ENCODE measurements at regions not wholly inside any gene's neighbourhood (a gene's known extent, or its start where the extent isn't known, plus 50 kb on each side); places are given as distances from the start of the nearest gene placed in this dataset.
"Not testable (repeated sequence)": the region's sequence is repeated elsewhere in the genome, so short reads cannot be mapped to it uniquely, and the experiment has no call there.

DNA sequence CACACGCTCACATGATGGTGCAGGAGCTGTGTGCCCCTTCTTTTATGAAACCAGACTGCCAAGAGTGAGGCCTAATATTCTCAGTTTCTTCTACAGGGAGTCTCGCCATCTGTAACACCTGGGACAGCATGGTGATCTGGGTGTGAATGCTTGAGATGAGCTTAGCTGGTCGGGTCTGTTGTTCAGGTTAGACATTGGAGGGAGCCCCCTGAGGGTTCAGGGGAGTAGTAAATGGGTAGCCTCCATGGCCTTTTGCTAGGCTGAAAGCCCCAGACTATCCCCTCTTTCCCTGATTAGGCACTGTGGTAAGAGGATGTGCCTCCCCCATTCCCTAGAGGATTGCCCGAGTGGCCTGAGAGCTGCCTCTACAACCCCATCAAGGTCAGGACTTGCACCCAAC lies 1916.1 kb downstream of the PCDH9 start:
- Histone ChIP-seq H3K27ac (no peak overlapping the region), H3K27me3 (no peaks in the 10 kb centered on the region), H3K4me1 (no peaks in the 10 kb centered on the region), H3K4me3 (no peak overlapping the region), H3K36me3 (no peaks in the 10 kb centered on the region), H3K9me3 (peaks cover 8% of the 10 kb centered on the region)
- WGBS, result 98% methylated on average over 4 of the region's 4 CpGs
- no peak for TF ChIP-seq POLR2AphosphoS5 (IDR thresholded peaks at IDR 0.05)
- TF ChIP-seq EP300 (IDR thresholded peaks at IDR 0.05), result no peak
- no peak for TF ChIP-seq POLR2A (IDR thresholded peaks at IDR 0.05)
- TF ChIP-seq, protein P1, sequence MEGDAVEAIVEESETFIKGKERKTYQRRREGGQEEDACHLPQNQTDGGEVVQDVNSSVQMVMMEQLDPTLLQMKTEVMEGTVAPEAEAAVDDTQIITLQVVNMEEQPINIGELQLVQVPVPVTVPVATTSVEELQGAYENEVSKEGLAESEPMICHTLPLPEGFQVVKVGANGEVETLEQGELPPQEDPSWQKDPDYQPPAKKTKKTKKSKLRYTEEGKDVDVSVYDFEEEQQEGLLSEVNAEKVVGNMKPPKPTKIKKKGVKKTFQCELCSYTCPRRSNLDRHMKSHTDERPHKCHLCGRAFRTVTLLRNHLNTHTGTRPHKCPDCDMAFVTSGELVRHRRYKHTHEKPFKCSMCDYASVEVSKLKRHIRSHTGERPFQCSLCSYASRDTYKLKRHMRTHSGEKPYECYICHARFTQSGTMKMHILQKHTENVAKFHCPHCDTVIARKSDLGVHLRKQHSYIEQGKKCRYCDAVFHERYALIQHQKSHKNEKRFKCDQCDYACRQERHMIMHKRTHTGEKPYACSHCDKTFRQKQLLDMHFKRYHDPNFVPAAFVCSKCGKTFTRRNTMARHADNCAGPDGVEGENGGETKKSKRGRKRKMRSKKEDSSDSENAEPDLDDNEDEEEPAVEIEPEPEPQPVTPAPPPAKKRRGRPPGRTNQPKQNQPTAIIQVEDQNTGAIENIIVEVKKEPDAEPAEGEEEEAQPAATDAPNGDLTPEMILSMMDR (IDR thresholded peaks at IDR 0.05), result no peak
- no peak for DNase-seq (ENCODE audit: low spot score in 2 of 2)

DNA sequence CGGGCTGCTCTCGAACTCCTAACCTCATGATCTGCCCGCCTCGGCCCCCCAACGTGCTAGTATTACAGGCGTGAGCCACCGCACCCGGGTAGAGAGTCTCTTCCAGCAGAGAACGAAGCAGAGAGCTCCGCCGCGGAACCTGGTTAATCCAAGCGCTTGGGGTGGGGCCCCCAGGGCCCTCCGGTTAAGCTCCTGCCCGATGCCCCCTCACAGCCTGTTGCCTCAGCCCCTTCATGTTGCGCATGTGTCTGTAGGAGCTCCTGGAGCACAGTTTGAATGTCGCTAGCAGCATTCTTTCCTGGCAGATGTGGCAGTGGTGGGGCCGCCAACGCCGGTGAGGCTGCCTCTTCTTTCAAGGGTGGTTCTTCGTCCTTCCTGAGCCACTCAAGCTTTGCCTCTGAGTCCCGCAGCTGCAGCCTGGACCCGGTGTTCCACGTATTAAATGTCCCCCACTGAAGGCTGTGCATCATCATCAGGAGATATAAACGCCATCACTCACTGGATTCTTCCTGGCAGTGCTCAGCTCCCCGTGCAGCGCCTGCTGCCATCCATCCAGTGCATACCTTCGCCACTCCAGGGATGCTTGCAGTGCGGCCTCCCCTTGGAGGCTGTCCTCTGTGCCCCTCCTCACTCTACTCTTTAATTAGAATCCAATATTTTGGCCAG lies 1919.3 kb downstream of the PCDH9 start:
- no peak overlapping the region for H3K4me3 ChIP-seq
- WGBS, result 93% methylated on average over 29 of the region's 29 CpGs
- no peaks in the 10 kb centered on the region for H3K36me3 ChIP-seq
- no peaks in the 10 kb centered on the region for H3K4me1 ChIP-seq
- H3K27me3 ChIP-seq, result no peaks in the 10 kb centered on the region
- DNase-seq (ENCODE audit: low spot score in 2 of 2), result no peak
- H3K27ac ChIP-seq, result no peak overlapping the region
- peaks cover 8% of the 10 kb centered on the region for H3K9me3 ChIP-seq
- no peak for TF ChIP-seq POLR2AphosphoS5 (IDR thresholded peaks at IDR 0.05)
- TF ChIP-seq POLR2A (IDR thresholded peaks at IDR 0.05), result no peak
- TF ChIP-seq, protein P1 (IDR thresholded peaks at IDR 0.05), result no peak
- no peak for TF ChIP-seq EP300 (IDR thresholded peaks at IDR 0.05)

DNA sequence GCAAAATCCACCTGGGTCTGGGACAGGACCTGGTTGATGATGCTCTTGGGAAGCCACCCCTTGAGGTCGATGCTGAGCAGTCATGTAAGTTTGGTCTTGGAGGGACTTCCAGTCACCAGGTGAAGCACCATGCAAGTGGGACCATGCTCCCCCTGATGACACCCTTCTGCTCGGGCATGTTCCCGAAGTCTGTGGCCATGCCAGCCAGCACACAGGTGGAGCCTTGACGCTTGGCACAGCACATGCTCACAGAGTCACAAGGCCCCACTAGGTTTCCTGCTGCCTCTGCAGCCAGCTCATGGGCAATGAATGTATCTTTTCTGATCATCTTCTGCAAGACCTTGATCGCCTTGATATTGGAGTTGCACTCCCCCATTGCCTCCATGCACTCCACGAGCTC lies 1920.2 kb downstream of the PCDH9 start:
- 92% methylated on average over 3 of the region's 6 CpGs for WGBS
- no peak for DNase-seq (ENCODE audit: low spot score in 2 of 2)

DNA sequence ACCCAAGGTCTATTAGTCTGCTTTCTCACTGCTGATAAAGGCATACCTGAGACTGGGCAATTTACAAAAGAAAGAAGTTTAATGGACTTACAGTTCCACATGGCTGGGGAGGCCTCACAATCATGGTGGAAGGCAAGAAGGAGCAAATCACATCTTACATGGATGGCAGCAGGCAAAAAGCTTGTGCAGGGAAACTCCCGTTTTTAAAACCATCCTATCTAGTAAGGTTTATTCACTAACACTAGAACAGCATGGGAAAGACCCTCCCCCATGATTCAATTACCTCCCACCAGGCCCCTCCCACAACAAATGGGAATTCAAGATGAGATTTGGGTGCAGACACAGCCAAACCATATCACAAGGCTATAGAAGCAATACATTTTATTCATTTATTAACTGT lies 1921.4 kb downstream of the PCDH9 start:
- H3K9me3 ChIP-seq; H3K4me1 ChIP-seq; H3K27me3 ChIP-seq; H3K4me3 ChIP-seq; DNase-seq (ENCODE audit: low spot score in 2 of 2); H3K27ac ChIP-seq; H3K36me3 ChIP-seq: not testable (repeated sequence)
- WGBS, result 96% methylated on average over 1 of the region's 1 CpG

More for the DNA sequence above, 1920.2 kb downstream of the PCDH9 start:
- H3K27me3 ChIP-seq, result no peaks in the 10 kb centered on the region
- H3K4me3 ChIP-seq, result no peak overlapping the region
- no peaks in the 10 kb centered on the region for H3K36me3 ChIP-seq
- no peak overlapping the region for H3K27ac ChIP-seq
- H3K4me1 ChIP-seq, result no peaks in the 10 kb centered on the region
- H3K9me3 ChIP-seq, result peaks cover 8% of the 10 kb centered on the region
- TF ChIP-seq EP300 (IDR thresholded peaks at IDR 0.05), result no peak
- TF ChIP-seq POLR2A (IDR thresholded peaks at IDR 0.05), result no peak
- TF ChIP-seq, protein P1 (IDR thresholded peaks at IDR 0.05), result no peak
- no peak for TF ChIP-seq POLR2AphosphoS5 (IDR thresholded peaks at IDR 0.05)

DNA sequence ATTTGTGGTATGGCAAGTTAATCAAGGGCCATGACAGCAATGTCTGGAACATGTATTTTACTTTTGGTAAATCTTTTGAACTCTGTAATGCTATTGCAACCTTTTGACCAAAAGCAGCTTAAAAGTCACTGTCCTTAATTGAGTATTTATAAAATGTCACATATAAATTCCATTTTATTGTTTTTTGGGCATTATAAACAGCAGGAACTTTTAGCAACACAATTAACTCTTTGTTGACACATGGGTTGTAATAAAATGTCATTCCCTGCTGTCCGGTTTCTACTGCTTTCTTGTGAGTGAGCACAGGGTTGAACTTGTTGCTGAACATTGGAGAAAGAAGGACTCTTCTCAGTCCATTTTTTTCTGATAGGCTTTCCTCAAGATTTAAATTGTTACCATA lies 1923.1 kb downstream of the PCDH9 start:
- Histone ChIP-seq H3K27ac (no peak overlapping the region), H3K9me3 (peaks cover 8% of the 10 kb centered on the region), H3K36me3 (no peaks in the 10 kb centered on the region), H3K4me1 (no peaks in the 10 kb centered on the region), H3K4me3 (no peak overlapping the region), H3K27me3 (no peaks in the 10 kb centered on the region)
- 96% methylated on average over 1 of the region's 1 CpG for WGBS
- no peak for DNase-seq (ENCODE audit: low spot score in 2 of 2)
- TF ChIP-seq EP300 (IDR thresholded peaks at IDR 0.05) (no peak), POLR2AphosphoS5 (IDR thresholded peaks at IDR 0.05) (no peak)

DNA sequence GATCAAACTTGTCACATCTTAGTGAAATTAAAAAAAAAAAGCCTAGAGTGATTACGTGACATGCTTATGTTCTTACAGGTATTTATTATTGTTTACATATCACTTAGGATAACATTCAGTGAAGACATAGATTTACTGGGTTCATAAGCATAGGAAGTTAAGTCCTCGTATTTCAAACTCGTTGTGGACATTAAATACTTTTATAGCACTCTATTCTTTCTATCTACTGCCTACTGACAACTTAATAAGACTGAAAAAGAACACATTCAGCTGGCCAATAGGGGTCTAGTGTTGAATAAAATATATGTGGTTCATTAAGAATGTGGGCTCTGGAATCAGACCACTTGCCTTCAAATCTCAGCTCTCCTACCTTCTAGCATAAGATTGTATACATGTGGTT lies 1927.4 kb downstream of the PCDH9 start:
- no peaks in the 10 kb centered on the region for H3K4me1 ChIP-seq
- H3K4me3 ChIP-seq, result no peak overlapping the region
- H3K27ac ChIP-seq, result no peak overlapping the region
- no peaks in the 10 kb centered on the region for H3K36me3 ChIP-seq
- DNase-seq (ENCODE audit: low spot score in 2 of 2), result no peak
- H3K9me3 ChIP-seq, result no peaks in the 10 kb centered on the region
- TF ChIP-seq POLR2A (IDR thresholded peaks at IDR 0.05) (no peak), POLR2AphosphoS5 (IDR thresholded peaks at IDR 0.05) (no peak), EP300 (IDR thresholded peaks at IDR 0.05) (no peak)
- TF ChIP-seq, protein P1 (IDR thresholded peaks at IDR 0.05), result no peak
- no peaks in the 10 kb centered on the region for H3K27me3 ChIP-seq
- WGBS, result 75% methylated on average over 3 of the region's 3 CpGs

All from suprapubic skin (tissue), 4 donors.